OCI-LY3 (cell line): ENCODE measurements at regions not wholly inside any gene's neighbourhood (a gene's known extent, or its start where the extent isn't known, plus 50 kb on each side); places are given as distances from the start of the nearest gene placed in this dataset.

Source experiments
- EZH2phosphoT487 ChIP-seq: fragments of 200-600 bp; shearing (Covaris generic); IDR thresholded peaks from 2 replicates; pipeline ENCODE4 v1.6.1; 2018; ENCODE audit warnings: antibody characterized with exemption, mixed run types, low read depth
- TF ChIP-seq, protein P1 (sequence below): fragments of 200-600, 300-600 bp; sonication (generic); IDR thresholded peaks from 2 replicates; pipeline ENCODE4 v1.5.1; 2014; ENCODE audit warnings: antibody characterized with exemption, low read length, low read depth

GRCh38 chr9:90140131-90140818, 502.3 kb downstream of the DIRAS2 start:
- TF ChIP-seq, protein P1, sequence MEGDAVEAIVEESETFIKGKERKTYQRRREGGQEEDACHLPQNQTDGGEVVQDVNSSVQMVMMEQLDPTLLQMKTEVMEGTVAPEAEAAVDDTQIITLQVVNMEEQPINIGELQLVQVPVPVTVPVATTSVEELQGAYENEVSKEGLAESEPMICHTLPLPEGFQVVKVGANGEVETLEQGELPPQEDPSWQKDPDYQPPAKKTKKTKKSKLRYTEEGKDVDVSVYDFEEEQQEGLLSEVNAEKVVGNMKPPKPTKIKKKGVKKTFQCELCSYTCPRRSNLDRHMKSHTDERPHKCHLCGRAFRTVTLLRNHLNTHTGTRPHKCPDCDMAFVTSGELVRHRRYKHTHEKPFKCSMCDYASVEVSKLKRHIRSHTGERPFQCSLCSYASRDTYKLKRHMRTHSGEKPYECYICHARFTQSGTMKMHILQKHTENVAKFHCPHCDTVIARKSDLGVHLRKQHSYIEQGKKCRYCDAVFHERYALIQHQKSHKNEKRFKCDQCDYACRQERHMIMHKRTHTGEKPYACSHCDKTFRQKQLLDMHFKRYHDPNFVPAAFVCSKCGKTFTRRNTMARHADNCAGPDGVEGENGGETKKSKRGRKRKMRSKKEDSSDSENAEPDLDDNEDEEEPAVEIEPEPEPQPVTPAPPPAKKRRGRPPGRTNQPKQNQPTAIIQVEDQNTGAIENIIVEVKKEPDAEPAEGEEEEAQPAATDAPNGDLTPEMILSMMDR, result no peak
- TF ChIP-seq EZH2phosphoT487, result no peak
